AG08396 (cell line): ENCODE measurements at regions not wholly inside any gene's neighbourhood (a gene's known extent, or its start where the extent isn't known, plus 50 kb on each side); places are given as distances from the start of the nearest gene placed in this dataset.

Experiments used
- DNase-seq: peaks from one replicate; pipeline ENCODE4 v3.0.0; 2012; ENCODE audit warnings: low spot score, mixed read lengths

- no peak for DNase-seq
Observed at GRCh38 chr4:165610679-165611437, 232.1 kb downstream of the CPE start.

- no peak for DNase-seq
Observed at GRCh38 chr4:165612936-165613335, 234.1 kb downstream of the CPE start.

GRCh38 chr4:165613581-165613980 lies 234.8 kb downstream of the CPE start:
- no peak for DNase-seq

- DNase-seq: no peak
Observed at GRCh38 chr4:165620913-165621312, 242.1 kb downstream of the CPE start.

GRCh38 chr4:165621983-165622382 lies 243.2 kb downstream of the CPE start:
- no peak for DNase-seq

GRCh38 chr4:165625281-165625680 lies 246.5 kb downstream of the CPE start:
- no peak for DNase-seq

- DNase-seq: no peak
Observed at GRCh38 chr4:165626316-165626715, 246.7 kb upstream of the TLL1 start.

GRCh38 chr4:165627128-165627527 lies 245.9 kb upstream of the TLL1 start:
- DNase-seq: no peak

- no peak for DNase-seq
Observed at GRCh38 chr4:165627548-165627947, 245.5 kb upstream of the TLL1 start.

- DNase-seq: no peak
Observed at GRCh38 chr4:165628572-165628971, 244.5 kb upstream of the TLL1 start.

GRCh38 chr4:165630671-165631070 lies 242.4 kb upstream of the TLL1 start:
- no peak for DNase-seq

- no peak for DNase-seq
Observed at GRCh38 chr4:165631208-165631894, 241.7 kb upstream of the TLL1 start.

- no peak for DNase-seq
Observed at GRCh38 chr4:165631912-165632311, 241.1 kb upstream of the TLL1 start.

GRCh38 chr4:165634766-165635165 lies 238.3 kb upstream of the TLL1 start:
- no peak for DNase-seq

- no peak for DNase-seq
Observed at GRCh38 chr4:165635381-165635780, 237.7 kb upstream of the TLL1 start.

GRCh38 chr4:165635951-165636350 lies 237.1 kb upstream of the TLL1 start:
- no peak for DNase-seq

GRCh38 chr4:165651901-165652300 lies 221.1 kb upstream of the TLL1 start:
- DNase-seq: no peak

- no peak for DNase-seq
Observed at GRCh38 chr4:165654556-165654955, 218.5 kb upstream of the TLL1 start.

GRCh38 chr4:165656399-165656798 lies 216.6 kb upstream of the TLL1 start:
- DNase-seq: no peak

GRCh38 chr4:165656829-165657490 lies 216.1 kb upstream of the TLL1 start:
- no peak for DNase-seq

- DNase-seq: no peak
Observed at GRCh38 chr4:165662341-165662740, 210.7 kb upstream of the TLL1 start.

- DNase-seq: no peak
Observed at GRCh38 chr4:165663411-165663810, 209.6 kb upstream of the TLL1 start.

- no peak for DNase-seq
Observed at GRCh38 chr4:165666836-165667235, 206.2 kb upstream of the TLL1 start.
